ENCODE measurements at regions not wholly inside any gene's neighbourhood (a gene's known extent, or its start where the extent isn't known, plus 50 kb on each side); places are given as distances from the start of the nearest gene placed in this dataset.

DNA sequence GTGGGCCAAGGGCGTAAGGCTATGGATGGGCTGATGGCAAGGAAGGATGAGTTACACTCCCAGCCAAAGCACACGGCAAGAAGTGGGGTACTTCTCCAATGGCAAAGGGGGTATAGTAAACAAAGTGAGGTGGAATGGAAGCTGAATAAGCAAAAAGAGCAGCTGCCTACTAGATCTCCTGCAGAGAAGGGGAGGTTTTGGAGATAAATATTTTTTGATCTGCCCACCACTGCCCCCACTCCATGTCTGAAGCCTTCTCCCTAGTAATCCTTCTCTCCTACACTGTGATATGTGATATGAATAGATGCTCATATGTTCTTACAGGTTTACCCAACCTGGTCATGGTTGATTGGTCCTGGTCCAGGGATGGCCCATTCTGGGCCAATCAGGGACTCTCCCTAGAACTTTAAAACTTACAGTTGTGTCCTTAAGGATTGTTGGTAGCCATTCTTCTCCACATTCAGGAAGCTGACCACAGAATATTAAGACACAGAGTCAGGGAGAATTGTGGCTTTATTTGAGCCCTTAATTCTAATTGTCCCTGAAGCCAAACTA, 436.8 kb downstream of the OMA1 start:
- DNase-seq (ENCODE audit: low read depth): no peak
- H3K4me3 ChIP-seq (ENCODE audit: low read length): no peak overlapping the region
- TF ChIP-seq, protein P1, sequence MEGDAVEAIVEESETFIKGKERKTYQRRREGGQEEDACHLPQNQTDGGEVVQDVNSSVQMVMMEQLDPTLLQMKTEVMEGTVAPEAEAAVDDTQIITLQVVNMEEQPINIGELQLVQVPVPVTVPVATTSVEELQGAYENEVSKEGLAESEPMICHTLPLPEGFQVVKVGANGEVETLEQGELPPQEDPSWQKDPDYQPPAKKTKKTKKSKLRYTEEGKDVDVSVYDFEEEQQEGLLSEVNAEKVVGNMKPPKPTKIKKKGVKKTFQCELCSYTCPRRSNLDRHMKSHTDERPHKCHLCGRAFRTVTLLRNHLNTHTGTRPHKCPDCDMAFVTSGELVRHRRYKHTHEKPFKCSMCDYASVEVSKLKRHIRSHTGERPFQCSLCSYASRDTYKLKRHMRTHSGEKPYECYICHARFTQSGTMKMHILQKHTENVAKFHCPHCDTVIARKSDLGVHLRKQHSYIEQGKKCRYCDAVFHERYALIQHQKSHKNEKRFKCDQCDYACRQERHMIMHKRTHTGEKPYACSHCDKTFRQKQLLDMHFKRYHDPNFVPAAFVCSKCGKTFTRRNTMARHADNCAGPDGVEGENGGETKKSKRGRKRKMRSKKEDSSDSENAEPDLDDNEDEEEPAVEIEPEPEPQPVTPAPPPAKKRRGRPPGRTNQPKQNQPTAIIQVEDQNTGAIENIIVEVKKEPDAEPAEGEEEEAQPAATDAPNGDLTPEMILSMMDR (conservative IDR thresholded peaks at IDR 0.05; ENCODE audit: low read depth, low read length): no peak

DNA sequence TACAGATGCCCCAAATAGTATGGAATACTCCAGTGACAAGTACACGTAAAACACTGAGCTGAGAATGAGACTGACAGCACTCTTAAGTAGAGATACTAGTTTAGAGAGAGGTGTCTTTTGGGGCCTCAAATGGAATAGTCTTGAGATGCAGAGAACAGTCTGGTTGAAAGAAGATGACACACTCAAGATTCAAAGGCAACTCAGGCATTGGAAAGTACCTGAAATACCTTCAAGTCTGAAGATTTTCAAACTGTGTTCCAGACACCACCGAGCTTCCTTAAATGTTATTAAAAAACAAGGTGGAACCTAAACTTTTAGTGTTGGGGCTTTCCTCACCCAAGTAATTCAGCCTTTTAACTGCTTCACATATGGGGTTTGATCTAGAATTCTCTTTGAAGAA, 437.7 kb downstream of the OMA1 start:
- TF ChIP-seq, protein P1 (conservative IDR thresholded peaks at IDR 0.05; ENCODE audit: low read depth, low read length): no peak
- H3K4me3 ChIP-seq (ENCODE audit: low read length): no peak overlapping the region
- DNase-seq (ENCODE audit: low read depth): no peak

DNA sequence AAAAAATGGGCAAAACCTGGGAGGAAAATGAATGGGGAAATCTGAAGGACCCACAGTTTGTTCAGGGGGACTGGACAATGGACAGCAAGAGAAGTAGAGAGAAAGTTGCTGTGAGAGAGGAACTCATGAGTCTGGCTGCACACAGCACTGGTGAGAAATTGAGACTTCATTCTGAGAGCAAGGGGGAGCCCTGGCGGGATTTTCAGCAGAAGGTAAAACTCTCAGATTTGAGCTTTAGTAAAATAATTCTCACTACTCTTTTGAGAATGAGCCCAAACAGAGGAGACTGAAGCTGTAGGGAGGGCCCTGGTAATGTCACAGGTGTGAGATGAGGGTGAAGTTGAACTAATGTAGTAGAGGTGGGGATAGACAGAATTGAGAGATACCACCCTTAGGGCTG, 438.6 kb downstream of the OMA1 start:
- TF ChIP-seq, protein P1 (conservative IDR thresholded peaks at IDR 0.05; ENCODE audit: low read depth, low read length): no peak
- H3K4me3 ChIP-seq (ENCODE audit: low read length): no peak overlapping the region
- no peak for DNase-seq (ENCODE audit: low read depth)

DNA sequence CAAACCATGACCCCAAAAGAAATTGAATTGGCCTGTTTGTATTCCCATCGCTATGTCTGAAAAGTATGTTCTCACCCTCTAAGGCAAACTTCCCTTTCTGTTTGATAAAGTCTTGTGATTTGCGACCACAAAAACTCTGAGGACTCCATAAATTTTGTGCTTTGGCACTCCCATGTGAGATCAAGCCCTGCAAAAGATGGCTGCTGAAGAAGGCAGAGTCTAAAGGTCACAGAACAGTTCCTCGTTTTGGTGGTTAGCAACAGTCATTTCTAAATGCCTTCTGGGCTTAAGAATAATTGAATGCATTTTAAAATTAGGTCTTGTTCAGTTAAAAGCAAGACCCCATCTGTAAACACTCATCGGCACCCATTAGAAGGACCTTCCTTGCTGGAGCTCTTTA, 441.6 kb downstream of the OMA1 start:
- TF ChIP-seq, protein P1 (conservative IDR thresholded peaks at IDR 0.05; ENCODE audit: low read depth, low read length): no peak
- no peak for DNase-seq (ENCODE audit: low read depth)
- no peak overlapping the region for H3K4me3 ChIP-seq (ENCODE audit: low read length)

DNA sequence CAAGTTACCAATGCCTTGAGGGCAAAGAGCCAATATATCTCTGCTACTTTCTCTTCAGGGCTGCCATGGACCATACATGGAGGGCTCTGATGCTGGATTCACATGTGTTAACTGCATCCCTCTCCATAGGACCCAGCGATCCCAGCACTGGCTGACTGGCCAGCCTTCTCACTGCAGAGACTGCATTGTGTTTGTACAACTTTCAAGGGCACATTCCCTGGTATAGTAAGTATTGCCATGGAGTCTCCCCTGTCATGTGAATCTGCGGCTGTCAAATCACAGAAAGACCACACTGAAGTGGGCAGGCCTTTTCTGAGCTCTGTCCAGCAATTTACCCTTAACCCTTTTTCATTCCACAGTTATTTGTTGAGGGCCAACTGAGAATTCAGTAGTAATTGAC, 449.8 kb downstream of the OMA1 start:
- no peak overlapping the region for H3K4me3 ChIP-seq (ENCODE audit: low read length)
- TF ChIP-seq, protein P1 (conservative IDR thresholded peaks at IDR 0.05; ENCODE audit: low read depth, low read length): no peak
- DNase-seq (ENCODE audit: low read depth): no peak

DNA sequence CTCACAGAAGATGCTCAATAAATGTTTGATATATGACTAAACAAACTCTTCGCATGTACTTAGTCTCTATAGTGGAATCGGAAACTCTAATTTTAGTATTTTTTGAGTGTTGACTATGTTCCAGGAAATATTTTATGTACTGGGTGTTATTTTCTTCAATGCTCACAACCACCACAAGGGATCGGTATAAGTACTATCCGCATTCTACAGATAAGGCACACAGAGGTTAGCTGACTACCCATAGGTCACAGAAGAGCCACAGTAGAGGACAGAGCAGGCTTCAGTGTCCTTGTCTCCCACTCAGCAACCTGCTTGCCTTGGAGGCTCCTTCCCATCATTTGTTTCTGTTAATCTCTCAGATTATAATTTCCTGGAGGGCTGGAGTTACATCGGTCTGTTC, 451.3 kb downstream of the OMA1 start:
- H3K4me3 ChIP-seq (ENCODE audit: low read length): no peak overlapping the region
- DNase-seq (ENCODE audit: low read depth): no peak
- TF ChIP-seq, protein P1 (conservative IDR thresholded peaks at IDR 0.05; ENCODE audit: low read depth, low read length): no peak

DNA sequence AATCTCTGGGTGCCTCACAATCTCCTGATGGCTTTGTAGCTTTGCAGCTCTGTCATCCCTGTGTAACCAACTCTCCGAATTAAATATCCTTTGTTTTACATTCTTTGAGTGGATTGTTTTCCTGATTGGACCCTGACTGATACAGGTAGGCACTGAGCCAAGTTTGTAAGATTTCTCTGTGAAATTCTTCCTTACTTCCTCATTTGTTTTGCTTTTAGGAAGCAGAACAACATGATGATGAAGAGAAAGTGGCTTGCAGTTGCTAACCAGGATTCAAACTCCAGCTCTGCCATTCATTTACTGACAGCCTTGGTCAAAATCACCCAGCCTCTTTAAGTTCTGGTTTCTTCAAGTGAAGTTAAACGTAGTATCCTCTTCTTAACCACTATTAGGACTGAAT, 452.3 kb downstream of the OMA1 start:
- TF ChIP-seq, protein P1 (conservative IDR thresholded peaks at IDR 0.05; ENCODE audit: low read depth, low read length): no peak
- no peak for DNase-seq (ENCODE audit: low read depth)

More for the DNA sequence above, 452.3 kb downstream of the OMA1 start:
- H3K4me3 ChIP-seq (ENCODE audit: low read length): no peak overlapping the region

All from retinal pigment epithelial cell (primary cell).